ENCODE measurements at regions not wholly inside any gene's neighbourhood (a gene's known extent, or its start where the extent isn't known, plus 50 kb on each side); places are given as distances from the start of the nearest gene placed in this dataset.

DNA sequence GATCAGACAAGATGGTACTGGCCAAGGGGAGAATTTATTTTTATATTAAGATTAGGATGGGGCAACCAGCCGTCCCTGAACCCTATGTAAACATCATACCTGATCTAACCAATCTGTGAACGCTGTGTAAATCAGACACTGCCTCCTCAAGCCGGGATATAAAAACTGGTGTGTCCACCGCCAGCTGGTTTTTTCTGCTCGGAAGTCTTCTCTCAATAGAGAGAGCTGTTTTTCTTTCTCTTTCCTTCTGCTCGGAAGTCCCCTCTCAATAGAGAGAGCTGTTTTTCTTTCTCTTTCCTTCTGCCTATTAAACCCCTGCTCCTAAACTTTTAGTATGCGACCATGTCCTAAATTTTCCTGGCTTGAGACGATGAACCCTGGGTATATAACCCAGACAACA, 615.5 kb upstream of the NUDT12 start:
- Histone ChIP-seq H4K8ac (ENCODE audit: low read depth in 2 of 2, low read length in 2 of 2) (no peak overlapping the region), H3K56ac (ENCODE audit: extremely low read depth, insufficient read depth, low read length) (no peak overlapping the region), H3K14ac (replicated peaks; ENCODE audit: low read depth, low read length) (no peak overlapping the region), H3K36me3 (ENCODE audit: control insufficient read depth, insufficient read depth, low read length) (no peaks in the 10 kb centered on the region), H4K5ac (ENCODE audit: low read depth, low read length) (no peak overlapping the region), H2BK5ac (ENCODE audit: low read depth, low read length, poor library complexity, severe bottlenecking) (no peak overlapping the region), H2BK120ac (ENCODE audit: low read depth, low read length) (no peak overlapping the region), H2AK9ac (replicated peaks; ENCODE audit: low read depth, low read length, poor library complexity) (no peak overlapping the region), H3K27ac (ENCODE audit: insufficient read depth, low read length) (no peak overlapping the region), H2AFZ (replicated peaks; ENCODE audit: low read length, poor library complexity) (no peak overlapping the region), H4K20me1 (ENCODE audit: insufficient read depth, low read length) (no peaks in the 10 kb centered on the region), H3K4me3 (ENCODE audit: insufficient read depth, low read depth, low read length) (no peak overlapping the region), H3K9ac (ENCODE audit: low read depth, low read length) (no peak overlapping the region), H2AK5ac (ENCODE audit: low read depth, low read length) (no peak overlapping the region), H3K9me3 (ENCODE audit: control insufficient read depth, insufficient read depth, low read length) (no peaks in the 10 kb centered on the region), H2BK20ac (ENCODE audit: low read depth, low read length) (no peak overlapping the region), H3K9me1 (ENCODE audit: insufficient read depth, low read length) (no peaks in the 10 kb centered on the region), H3K23ac (ENCODE audit: low read depth, low read length) (no peak overlapping the region), H3K4me1 (ENCODE audit: control insufficient read depth, insufficient read depth, low read length) (no peaks in the 10 kb centered on the region), H3K79me1 (ENCODE audit: low read depth in 1 of 2, low read length in 2 of 2) (no peaks in the 10 kb centered on the region), H3K27me3 (ENCODE audit: control insufficient read depth, insufficient read depth, low read length) (no peaks in the 10 kb centered on the region), H3K18ac (ENCODE audit: low read depth, low read length) (no peak overlapping the region), H3K4me2 (ENCODE audit: low read depth, low read length) (no peak overlapping the region), H3K4ac (ENCODE audit: low read depth, low read length) (no peak overlapping the region), H4K91ac (ENCODE audit: insufficient read depth, low read depth, low read length) (no peak overlapping the region), H2BK15ac (ENCODE audit: low read depth, low read length) (no peak overlapping the region)
- POLR2A ChIA-PET (ENCODE audit: unreplicated experiment), result no interaction called here
- BruUV-seq (replicated peaks), result no TSS peak
- dilution Hi-C loops (cut with HindIII; ENCODE audit: low sequenced_read_pairs, unreplicated experiment), result loop anchor here (25.0 kb wide), 1 partner anchor 591 kb away; no protein-coding TSS in a partner anchor
- DNase-seq (no peak), ATAC-seq (ENCODE audit: low read depth) (no peak)
- TF ChIP-seq CHD1 (IDR thresholded peaks at IDR 0.05; ENCODE audit: low read depth, low read length) (no peak), MXI1 (IDR thresholded peaks at IDR 0.05; ENCODE audit: borderline replicate concordance, low read depth, low read length) (no peak), FOS (IDR thresholded peaks at IDR 0.05; ENCODE audit: low read depth, low read length) (no peak), SMC3 (IDR thresholded peaks at IDR 0.05; ENCODE audit: low read depth, low read length) (no peak), RCOR1 (IDR thresholded peaks at IDR 0.05; ENCODE audit: insufficient replicate concordance, low read length) (no peak), RFX5 (IDR thresholded peaks at IDR 0.05; ENCODE audit: low read depth, low read length) (no peak), MAFK (IDR thresholded peaks at IDR 0.05; ENCODE audit: low read depth, low read length) (no peak), NFE2L2 (IDR thresholded peaks at IDR 0.05; ENCODE audit: low read depth, low read length) (no peak), POLR2A (IDR thresholded peaks at IDR 0.05; ENCODE audit: low read depth, low read length) (no peak)
- TF ChIP-seq, protein P1, sequence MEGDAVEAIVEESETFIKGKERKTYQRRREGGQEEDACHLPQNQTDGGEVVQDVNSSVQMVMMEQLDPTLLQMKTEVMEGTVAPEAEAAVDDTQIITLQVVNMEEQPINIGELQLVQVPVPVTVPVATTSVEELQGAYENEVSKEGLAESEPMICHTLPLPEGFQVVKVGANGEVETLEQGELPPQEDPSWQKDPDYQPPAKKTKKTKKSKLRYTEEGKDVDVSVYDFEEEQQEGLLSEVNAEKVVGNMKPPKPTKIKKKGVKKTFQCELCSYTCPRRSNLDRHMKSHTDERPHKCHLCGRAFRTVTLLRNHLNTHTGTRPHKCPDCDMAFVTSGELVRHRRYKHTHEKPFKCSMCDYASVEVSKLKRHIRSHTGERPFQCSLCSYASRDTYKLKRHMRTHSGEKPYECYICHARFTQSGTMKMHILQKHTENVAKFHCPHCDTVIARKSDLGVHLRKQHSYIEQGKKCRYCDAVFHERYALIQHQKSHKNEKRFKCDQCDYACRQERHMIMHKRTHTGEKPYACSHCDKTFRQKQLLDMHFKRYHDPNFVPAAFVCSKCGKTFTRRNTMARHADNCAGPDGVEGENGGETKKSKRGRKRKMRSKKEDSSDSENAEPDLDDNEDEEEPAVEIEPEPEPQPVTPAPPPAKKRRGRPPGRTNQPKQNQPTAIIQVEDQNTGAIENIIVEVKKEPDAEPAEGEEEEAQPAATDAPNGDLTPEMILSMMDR (conservative IDR thresholded peaks at IDR 0.05; ENCODE audit: low read depth, low read length), result no peak
- TF ChIP-seq, protein P2, sequence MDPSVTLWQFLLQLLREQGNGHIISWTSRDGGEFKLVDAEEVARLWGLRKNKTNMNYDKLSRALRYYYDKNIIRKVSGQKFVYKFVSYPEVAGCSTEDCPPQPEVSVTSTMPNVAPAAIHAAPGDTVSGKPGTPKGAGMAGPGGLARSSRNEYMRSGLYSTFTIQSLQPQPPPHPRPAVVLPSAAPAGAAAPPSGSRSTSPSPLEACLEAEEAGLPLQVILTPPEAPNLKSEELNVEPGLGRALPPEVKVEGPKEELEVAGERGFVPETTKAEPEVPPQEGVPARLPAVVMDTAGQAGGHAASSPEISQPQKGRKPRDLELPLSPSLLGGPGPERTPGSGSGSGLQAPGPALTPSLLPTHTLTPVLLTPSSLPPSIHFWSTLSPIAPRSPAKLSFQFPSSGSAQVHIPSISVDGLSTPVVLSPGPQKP (IDR thresholded peaks at IDR 0.05; ENCODE audit: borderline replicate concordance, low read depth, low read length), result no peak
- TF ChIP-seq, protein P3, sequence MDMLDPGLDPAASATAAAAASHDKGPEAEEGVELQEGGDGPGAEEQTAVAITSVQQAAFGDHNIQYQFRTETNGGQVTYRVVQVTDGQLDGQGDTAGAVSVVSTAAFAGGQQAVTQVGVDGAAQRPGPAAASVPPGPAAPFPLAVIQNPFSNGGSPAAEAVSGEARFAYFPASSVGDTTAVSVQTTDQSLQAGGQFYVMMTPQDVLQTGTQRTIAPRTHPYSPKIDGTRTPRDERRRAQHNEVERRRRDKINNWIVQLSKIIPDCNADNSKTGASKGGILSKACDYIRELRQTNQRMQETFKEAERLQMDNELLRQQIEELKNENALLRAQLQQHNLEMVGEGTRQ (IDR thresholded peaks at IDR 0.05; ENCODE audit: low read depth, low read length), result no peak
- CTCF ChIA-PET, result interaction anchor here (0.9 to 2.9 kb wide), 3 partner anchors 12 to 370 kb away, joined by 3 to 8 read pairs (median 7); no protein-coding TSS in a partner anchor
- intact Hi-C loops (cut with micrococcal nuclease), result no loop called here
- in situ Hi-C loops (cut with MboI; ENCODE audit: low sequenced_read_pairs), result loop anchor here (5.0 to 10.0 kb wide), 2 partner anchors 371 to 613 kb away; partner anchors contain the start of gene NUDT12
- WGBS, 2 experiments (ENCODE audit: extremely low coverage in 2 of 2, insufficient read length in 1 of 2), result no CpG with 5 or more reads among the region's 8 CpGs

All from IMR-90 (cell line).